GM12872 (cell line): ENCODE measurements at regions not wholly inside any gene's neighbourhood (a gene's known extent, or its start where the extent isn't known, plus 50 kb on each side); places are given as distances from the start of the nearest gene placed in this dataset.

ENCODE experiments used
- CTCF ChIP-seq: IDR thresholded peaks from 3 replicates; pipeline ENCODE4 v1.5.1; 2011; ENCODE audit warnings: low read depth, mild to moderate bottlenecking, low read length, moderate library complexity; ENCODE audit not compliant: insufficient read depth

GRCh38 chr3:44100298-44100695, 141.4 kb upstream of the TOPAZ1 start:
- no peak for TF ChIP-seq CTCF

- no peak for TF ChIP-seq CTCF
Observed at GRCh38 chr3:44104043-44104442, 137.6 kb upstream of the TOPAZ1 start.

GRCh38 chr3:44104668-44105321, 136.9 kb upstream of the TOPAZ1 start:
- TF ChIP-seq CTCF: no peak

GRCh38 chr3:44105571-44105970, 136.1 kb upstream of the TOPAZ1 start:
- TF ChIP-seq CTCF: no peak

- no peak for TF ChIP-seq CTCF
Observed at GRCh38 chr3:44106756-44107155, 134.9 kb upstream of the TOPAZ1 start.

GRCh38 chr3:44108481-44108880, 133.2 kb upstream of the TOPAZ1 start:
- no peak for TF ChIP-seq CTCF

- no peak for TF ChIP-seq CTCF
Observed at GRCh38 chr3:44109771-44110361, 131.8 kb upstream of the TOPAZ1 start.
